ENCODE measurements at regions not wholly inside any gene's neighbourhood (a gene's known extent, or its start where the extent isn't known, plus 50 kb on each side); places are given as distances from the start of the nearest gene placed in this dataset.

DNA sequence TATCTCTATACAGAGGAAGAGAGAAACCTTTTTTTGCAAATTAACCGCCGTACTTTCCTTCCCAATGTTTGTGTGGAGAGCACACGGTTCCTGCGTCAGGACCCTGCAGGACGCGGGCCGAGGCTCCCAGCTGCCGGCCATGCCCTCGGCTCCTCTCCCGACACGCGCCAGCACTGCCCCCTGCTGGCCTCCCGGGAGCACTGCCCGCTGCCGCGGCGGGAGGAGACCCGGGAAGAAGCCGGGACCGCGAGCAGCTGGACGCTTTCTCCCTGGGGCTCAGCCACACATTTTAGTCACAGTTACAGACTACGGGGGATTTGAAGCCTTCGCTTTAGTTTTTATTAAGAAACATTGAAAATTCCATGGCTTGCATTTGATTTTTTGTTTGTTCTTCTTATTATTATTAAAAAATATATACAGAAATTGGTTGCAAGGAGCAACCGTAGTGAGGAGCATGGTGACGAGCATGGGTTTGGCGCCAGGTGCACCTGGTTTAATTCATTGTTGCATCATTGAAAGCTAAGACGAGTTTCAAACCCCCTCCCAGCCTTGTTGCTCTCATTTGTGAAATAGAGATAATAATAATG lies 401.2 kb downstream of the GALR1 start:
- Histone ChIP-seq H3K4me2 (ENCODE audit: low read depth, low read length) (no peak overlapping the region), H3K9ac (ENCODE audit: insufficient read depth, low read depth, low read length) (no peak overlapping the region), H3K79me2 (ENCODE audit: insufficient read depth, low read length) (no peaks in the 10 kb centered on the region), H3K4me3 (replicated peaks in 1 of 3; ENCODE audit: insufficient read depth in 1 of 3, low read depth in 2 of 3, low read length in 3 of 3) (no peak overlapping the region), H3K4me1 (ENCODE audit: insufficient read depth, low read length) (no peaks in the 10 kb centered on the region), H4K20me1 (ENCODE audit: insufficient read depth, low read length) (no peaks in the 10 kb centered on the region), H3K9me3 (ENCODE audit: low read length) (no peaks in the 10 kb centered on the region), H3K27me3 (ENCODE audit: control insufficient read depth in 1 of 2, insufficient read depth in 2 of 2, low read length in 2 of 2) (peaks cover 0 to 13% of the 10 kb centered on the region in 2 experiments; a peak in 2 of 5 replicates), H3K36me3 (replicated peaks in 1 of 2; ENCODE audit: control insufficient read depth in 1 of 2, insufficient read depth in 2 of 2, low read length in 2 of 2) (no peaks in the 10 kb centered on the region), H2AFZ (ENCODE audit: low read length) (no peak overlapping the region), H3K27ac (ENCODE audit: extremely low read length, insufficient read depth, low read length) (no peak overlapping the region)
- intact Hi-C loops (cut with micrococcal nuclease; ENCODE audit: unreplicated experiment), result loop anchor here (5.0 kb wide), 1 partner anchor 649 kb away; no protein-coding TSS in a partner anchor
- no TSS peak for BruUV-seq (replicated peaks)
- CTCF ChIA-PET (ENCODE audit: low intra/inter-chr PET ratio, low total read pairs), result interaction anchor here (2.2 kb wide), 1 partner anchor 650 kb away, joined by 8 read pairs; no protein-coding TSS in a partner anchor
- WGBS (ENCODE audit: low lambda C conversion rate), result 5% methylated on average over 16 of the region's 28 CpGs
- FAIRE-seq (no peak), DNase-seq (ENCODE audit: low spot score) (peak; percentile 24), ATAC-seq (peak; percentile 96)
- POLR2A ChIA-PET, result interaction anchor here (0.5 kb wide), 1 partner anchor 267 kb away, joined by 4 read pairs; no protein-coding TSS in a partner anchor
- in situ Hi-C loops (cut with HindIII; ENCODE audit: extremely low pct_ligation_motif_present, low pct_unique_long_range_greater_than_20kb), result loop anchor here (10.0 kb wide), 1 partner anchor 656 kb away; no protein-coding TSS in a partner anchor
- TF ChIP-seq WIZ (CRISPR knock-in tag; IDR thresholded peaks at IDR 0.05) (no peak), BHLHE40 (IDR thresholded peaks at IDR 0.05; ENCODE audit: low read length) (0 out of 2 replicates have a peak, but pooled peaks have one; percentile 13), SNAPC2 (CRISPR knock-in tag; IDR thresholded peaks at IDR 0.05) (no peak), GABPB1 (CRISPR knock-in tag; IDR thresholded peaks at IDR 0.05) (peak; percentile 33; the same call in 1 of the 2 replicates), STAG1 (CRISPR knock-in tag; IDR thresholded peaks at IDR 0.05) (peak; percentile 89), KDM2A (CRISPR knock-in tag; IDR thresholded peaks at IDR 0.05; ENCODE audit: borderline replicate concordance, low read depth) (peak; percentile 64; the same call in 1 of the 2 replicates), HNRNPLL (IDR thresholded peaks at IDR 0.05; ENCODE audit: low read depth, low read length, poor library complexity, severe bottlenecking) (peak; percentile 35), THAP11 (CRISPR knock-in tag; IDR thresholded peaks at IDR 0.05) (no peak), XRCC5 (optimal IDR thresholded peaks at IDR 0.05; ENCODE audit: low read length) (peak; percentile 65), TAF1 (CRISPR knock-in tag; IDR thresholded peaks at IDR 0.05) (no peak), SALL1 (CRISPR knock-in tag; IDR thresholded peaks at IDR 0.05) (peak; percentile 14; the same call in 1 of the 2 replicates)
- TF ChIP-seq, protein P1, sequence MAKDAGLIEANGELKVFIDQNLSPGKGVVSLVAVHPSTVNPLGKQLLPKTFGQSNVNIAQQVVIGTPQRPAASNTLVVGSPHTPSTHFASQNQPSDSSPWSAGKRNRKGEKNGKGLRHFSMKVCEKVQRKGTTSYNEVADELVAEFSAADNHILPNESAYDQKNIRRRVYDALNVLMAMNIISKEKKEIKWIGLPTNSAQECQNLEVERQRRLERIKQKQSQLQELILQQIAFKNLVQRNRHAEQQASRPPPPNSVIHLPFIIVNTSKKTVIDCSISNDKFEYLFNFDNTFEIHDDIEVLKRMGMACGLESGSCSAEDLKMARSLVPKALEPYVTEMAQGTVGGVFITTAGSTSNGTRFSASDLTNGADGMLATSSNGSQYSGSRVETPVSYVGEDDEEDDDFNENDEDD (CRISPR knock-in tag; IDR thresholded peaks at IDR 0.05; ENCODE audit: borderline replicate concordance), result peak; percentile 38; the same call in 1 of the 2 replicates
- TF ChIP-seq, protein P2, sequence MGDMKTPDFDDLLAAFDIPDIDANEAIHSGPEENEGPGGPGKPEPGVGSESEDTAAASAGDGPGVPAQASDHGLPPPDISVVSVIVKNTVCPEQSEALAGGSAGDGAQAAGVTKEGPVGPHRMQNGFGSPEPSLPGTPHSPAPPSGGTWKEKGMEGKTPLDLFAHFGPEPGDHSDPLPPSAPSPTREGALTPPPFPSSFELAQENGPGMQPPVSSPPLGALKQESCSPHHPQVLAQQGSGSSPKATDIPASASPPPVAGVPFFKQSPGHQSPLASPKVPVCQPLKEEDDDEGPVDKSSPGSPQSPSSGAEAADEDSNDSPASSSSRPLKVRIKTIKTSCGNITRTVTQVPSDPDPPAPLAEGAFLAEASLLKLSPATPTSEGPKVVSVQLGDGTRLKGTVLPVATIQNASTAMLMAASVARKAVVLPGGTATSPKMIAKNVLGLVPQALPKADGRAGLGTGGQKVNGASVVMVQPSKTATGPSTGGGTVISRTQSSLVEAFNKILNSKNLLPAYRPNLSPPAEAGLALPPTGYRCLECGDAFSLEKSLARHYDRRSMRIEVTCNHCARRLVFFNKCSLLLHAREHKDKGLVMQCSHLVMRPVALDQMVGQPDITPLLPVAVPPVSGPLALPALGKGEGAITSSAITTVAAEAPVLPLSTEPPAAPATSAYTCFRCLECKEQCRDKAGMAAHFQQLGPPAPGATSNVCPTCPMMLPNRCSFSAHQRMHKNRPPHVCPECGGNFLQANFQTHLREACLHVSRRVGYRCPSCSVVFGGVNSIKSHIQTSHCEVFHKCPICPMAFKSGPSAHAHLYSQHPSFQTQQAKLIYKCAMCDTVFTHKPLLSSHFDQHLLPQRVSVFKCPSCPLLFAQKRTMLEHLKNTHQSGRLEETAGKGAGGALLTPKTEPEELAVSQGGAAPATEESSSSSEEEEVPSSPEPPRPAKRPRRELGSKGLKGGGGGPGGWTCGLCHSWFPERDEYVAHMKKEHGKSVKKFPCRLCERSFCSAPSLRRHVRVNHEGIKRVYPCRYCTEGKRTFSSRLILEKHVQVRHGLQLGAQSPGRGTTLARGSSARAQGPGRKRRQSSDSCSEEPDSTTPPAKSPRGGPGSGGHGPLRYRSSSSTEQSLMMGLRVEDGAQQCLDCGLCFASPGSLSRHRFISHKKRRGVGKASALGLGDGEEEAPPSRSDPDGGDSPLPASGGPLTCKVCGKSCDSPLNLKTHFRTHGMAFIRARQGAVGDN (CRISPR knock-in tag; IDR thresholded peaks at IDR 0.05), result peak; percentile 33; the same call in 1 of the 2 replicates
- TF ChIP-seq, protein P3, sequence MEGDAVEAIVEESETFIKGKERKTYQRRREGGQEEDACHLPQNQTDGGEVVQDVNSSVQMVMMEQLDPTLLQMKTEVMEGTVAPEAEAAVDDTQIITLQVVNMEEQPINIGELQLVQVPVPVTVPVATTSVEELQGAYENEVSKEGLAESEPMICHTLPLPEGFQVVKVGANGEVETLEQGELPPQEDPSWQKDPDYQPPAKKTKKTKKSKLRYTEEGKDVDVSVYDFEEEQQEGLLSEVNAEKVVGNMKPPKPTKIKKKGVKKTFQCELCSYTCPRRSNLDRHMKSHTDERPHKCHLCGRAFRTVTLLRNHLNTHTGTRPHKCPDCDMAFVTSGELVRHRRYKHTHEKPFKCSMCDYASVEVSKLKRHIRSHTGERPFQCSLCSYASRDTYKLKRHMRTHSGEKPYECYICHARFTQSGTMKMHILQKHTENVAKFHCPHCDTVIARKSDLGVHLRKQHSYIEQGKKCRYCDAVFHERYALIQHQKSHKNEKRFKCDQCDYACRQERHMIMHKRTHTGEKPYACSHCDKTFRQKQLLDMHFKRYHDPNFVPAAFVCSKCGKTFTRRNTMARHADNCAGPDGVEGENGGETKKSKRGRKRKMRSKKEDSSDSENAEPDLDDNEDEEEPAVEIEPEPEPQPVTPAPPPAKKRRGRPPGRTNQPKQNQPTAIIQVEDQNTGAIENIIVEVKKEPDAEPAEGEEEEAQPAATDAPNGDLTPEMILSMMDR (CRISPR knock-in tag; IDR thresholded peaks at IDR 0.05), result peak; percentile 90
- TF ChIP-seq, protein P4, sequence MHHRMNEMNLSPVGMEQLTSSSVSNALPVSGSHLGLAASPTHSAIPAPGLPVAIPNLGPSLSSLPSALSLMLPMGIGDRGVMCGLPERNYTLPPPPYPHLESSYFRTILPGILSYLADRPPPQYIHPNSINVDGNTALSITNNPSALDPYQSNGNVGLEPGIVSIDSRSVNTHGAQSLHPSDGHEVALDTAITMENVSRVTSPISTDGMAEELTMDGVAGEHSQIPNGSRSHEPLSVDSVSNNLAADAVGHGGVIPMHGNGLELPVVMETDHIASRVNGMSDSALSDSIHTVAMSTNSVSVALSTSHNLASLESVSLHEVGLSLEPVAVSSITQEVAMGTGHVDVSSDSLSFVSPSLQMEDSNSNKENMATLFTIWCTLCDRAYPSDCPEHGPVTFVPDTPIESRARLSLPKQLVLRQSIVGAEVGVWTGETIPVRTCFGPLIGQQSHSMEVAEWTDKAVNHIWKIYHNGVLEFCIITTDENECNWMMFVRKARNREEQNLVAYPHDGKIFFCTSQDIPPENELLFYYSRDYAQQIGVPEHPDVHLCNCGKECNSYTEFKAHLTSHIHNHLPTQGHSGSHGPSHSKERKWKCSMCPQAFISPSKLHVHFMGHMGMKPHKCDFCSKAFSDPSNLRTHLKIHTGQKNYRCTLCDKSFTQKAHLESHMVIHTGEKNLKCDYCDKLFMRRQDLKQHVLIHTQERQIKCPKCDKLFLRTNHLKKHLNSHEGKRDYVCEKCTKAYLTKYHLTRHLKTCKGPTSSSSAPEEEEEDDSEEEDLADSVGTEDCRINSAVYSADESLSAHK (CRISPR knock-in tag; IDR thresholded peaks at IDR 0.05; ENCODE audit: borderline replicate concordance), result no peak

Data from HepG2 (cell line).